Thyroid gland (tissue), 4 donors: ENCODE measurements at regions not wholly inside any gene's neighbourhood (a gene's known extent, or its start where the extent isn't known, plus 50 kb on each side); places are given as distances from the start of the nearest gene placed in this dataset.

ENCODE experiments used
- POLR2A ChIP-seq, 2 donors: fragments of 450-650 bp; IDR thresholded peaks; one replicate each; pipeline ENCODE4 v1.6.1; 2017; ENCODE audit warnings: antibody characterized with exemption in 2 of 2, mild to moderate bottlenecking in 2 of 2, moderate library complexity in 1 of 2
- TF ChIP-seq, protein P1 (sequence below), 6 experiments: fragments of 200-600 bp in 3 of 6; fragments of 450-650 bp in 3 of 6; sonication (generic) in 3 of 6; IDR thresholded peaks; one replicate each; pipeline ENCODE4 v1.5.1; 2016 to 2019; ENCODE audit warnings: antibody characterized with exemption in 6 of 6, mild to moderate bottlenecking in 2 of 6, inconsistent platforms in 1 of 6, moderate library complexity in 1 of 6

DNA sequence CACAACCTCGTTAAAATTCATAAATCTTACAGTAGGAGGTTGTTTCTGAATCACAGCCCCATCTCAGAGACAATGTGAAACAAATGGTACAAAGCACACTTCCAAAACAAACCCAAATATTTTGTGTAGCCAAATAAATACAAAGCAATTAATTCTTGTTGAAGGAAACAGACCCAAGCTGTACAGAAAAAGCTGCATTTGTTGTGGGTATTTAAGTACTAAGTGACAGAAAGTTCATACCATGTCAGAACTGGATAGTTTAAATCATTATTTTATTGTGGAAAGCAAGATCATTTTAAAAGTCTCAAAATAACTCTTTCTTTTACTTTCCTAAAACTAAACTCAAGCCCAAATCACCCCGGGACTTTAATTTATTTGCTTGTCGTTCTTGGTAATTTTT lies 570.7 kb downstream of the ELAVL2 start:
- TF ChIP-seq POLR2A (IDR thresholded peaks at IDR 0.05): no peak
- TF ChIP-seq, protein P1, sequence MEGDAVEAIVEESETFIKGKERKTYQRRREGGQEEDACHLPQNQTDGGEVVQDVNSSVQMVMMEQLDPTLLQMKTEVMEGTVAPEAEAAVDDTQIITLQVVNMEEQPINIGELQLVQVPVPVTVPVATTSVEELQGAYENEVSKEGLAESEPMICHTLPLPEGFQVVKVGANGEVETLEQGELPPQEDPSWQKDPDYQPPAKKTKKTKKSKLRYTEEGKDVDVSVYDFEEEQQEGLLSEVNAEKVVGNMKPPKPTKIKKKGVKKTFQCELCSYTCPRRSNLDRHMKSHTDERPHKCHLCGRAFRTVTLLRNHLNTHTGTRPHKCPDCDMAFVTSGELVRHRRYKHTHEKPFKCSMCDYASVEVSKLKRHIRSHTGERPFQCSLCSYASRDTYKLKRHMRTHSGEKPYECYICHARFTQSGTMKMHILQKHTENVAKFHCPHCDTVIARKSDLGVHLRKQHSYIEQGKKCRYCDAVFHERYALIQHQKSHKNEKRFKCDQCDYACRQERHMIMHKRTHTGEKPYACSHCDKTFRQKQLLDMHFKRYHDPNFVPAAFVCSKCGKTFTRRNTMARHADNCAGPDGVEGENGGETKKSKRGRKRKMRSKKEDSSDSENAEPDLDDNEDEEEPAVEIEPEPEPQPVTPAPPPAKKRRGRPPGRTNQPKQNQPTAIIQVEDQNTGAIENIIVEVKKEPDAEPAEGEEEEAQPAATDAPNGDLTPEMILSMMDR (IDR thresholded peaks at IDR 0.05): no peak
